ENCODE measurements at regions not wholly inside any gene's neighbourhood (a gene's known extent, or its start where the extent isn't known, plus 50 kb on each side); places are given as distances from the start of the nearest gene placed in this dataset.
"Not testable (repeated sequence)": the region's sequence is repeated elsewhere in the genome, so short reads cannot be mapped to it uniquely, and the experiment has no call there.

- TF ChIP-seq EZH2 (IDR thresholded peaks at IDR 0.05; ENCODE audit: insufficient read depth, poor library complexity, severe bottlenecking); EZH2phosphoT487 (IDR thresholded peaks at IDR 0.05; ENCODE audit: insufficient read depth, low read depth): not testable (repeated sequence)
Measured at GRCh38 chr3:197454841-197455240, 100.9 kb downstream of the BDH1 start.
